ENCODE measurements at regions not wholly inside any gene's neighbourhood (a gene's known extent, or its start where the extent isn't known, plus 50 kb on each side); places are given as distances from the start of the nearest gene placed in this dataset.

- H3K4me1 ChIP-seq (ENCODE audit: control insufficient read depth in 1 of 2, extremely low read depth in 1 of 2, insufficient read depth in 2 of 2, low read length in 2 of 2), result no peaks in the 10 kb centered on the region
- H3K4me3 Mint-ChIP-seq, result no peak overlapping the region
- no peaks in the 10 kb centered on the region for H3K4me1 Mint-ChIP-seq
- H3K27me3 ChIP-seq (replicated peaks in 1 of 2; ENCODE audit: control insufficient read depth in 2 of 2, extremely low read depth in 1 of 2, insufficient read depth in 2 of 2, low read length in 1 of 2), result peaks cover 0 to 4% of the 10 kb centered on the region in 2 experiments
- H3K36me3 Mint-ChIP-seq, result no peaks in the 10 kb centered on the region
- CTCF ChIA-PET, result no interaction called here
- H3K27me3 Mint-ChIP-seq, result peaks cover 3 to 9% of the 10 kb centered on the region in 2 donors
- DNase-seq, result no peak
- no peaks in the 10 kb centered on the region for H3K9me3 ChIP-seq
- no peak for ATAC-seq (replicated peaks in 1 of 4)
- no peak overlapping the region for H3K27ac Mint-ChIP-seq
- POLR2A ChIA-PET, result no interaction called here
- H3K36me3 ChIP-seq (ENCODE audit: control insufficient read depth in 2 of 2, extremely low read depth in 1 of 2, insufficient read depth in 1 of 2, low read length in 1 of 2), result no peaks in the 10 kb centered on the region
- H3K9me3 Mint-ChIP-seq, result no peaks in the 10 kb centered on the region
- no peak overlapping the region for H3K27ac ChIP-seq (ENCODE audit: low read length)
- no peak overlapping the region for H3K4me3 ChIP-seq (ENCODE audit: control insufficient read depth in 1 of 2, extremely low read depth in 1 of 2, low read length in 1 of 2)
Measured at GRCh38 chr9:99748266-99748665, 73.4 kb upstream of the NR4A3 start.

- Histone ChIP-seq H3K9me3 (no peaks in the 10 kb centered on the region), H3K36me3 (ENCODE audit: control insufficient read depth in 2 of 2, extremely low read depth in 1 of 2, insufficient read depth in 1 of 2, low read length in 1 of 2) (no peaks in the 10 kb centered on the region), H3K4me1 (ENCODE audit: control insufficient read depth in 1 of 2, extremely low read depth in 1 of 2, insufficient read depth in 2 of 2, low read length in 2 of 2) (no peaks in the 10 kb centered on the region), H3K27me3 (replicated peaks in 1 of 2; ENCODE audit: control insufficient read depth in 2 of 2, extremely low read depth in 1 of 2, insufficient read depth in 2 of 2, low read length in 1 of 2) (peaks cover 0 to 4% of the 10 kb centered on the region in 2 experiments), H3K27ac (ENCODE audit: low read length) (no peak overlapping the region), H3K4me3 (ENCODE audit: control insufficient read depth in 1 of 2, extremely low read depth in 1 of 2, low read length in 1 of 2) (no peak overlapping the region)
- Mint-ChIP-seq H3K36me3 (no peaks in the 10 kb centered on the region), H3K4me3 (no peak overlapping the region), H3K27ac (no peak overlapping the region), H3K9me3 (no peaks in the 10 kb centered on the region), H3K4me1 (no peaks in the 10 kb centered on the region), H3K27me3 (peaks cover 3 to 9% of the 10 kb centered on the region in 2 donors)
- DNase-seq (no peak), ATAC-seq (replicated peaks in 1 of 4) (no peak)
- WGBS (ENCODE audit: insufficient coverage), result no CpG with 5 or more reads among the region's 1 CpG
- ChIA-PET CTCF (no interaction called here), POLR2A (no interaction called here)
Measured at GRCh38 chr9:99748676-99749075, 73.0 kb upstream of the NR4A3 start.

- ATAC-seq (replicated peaks in 1 of 4) (no peak), DNase-seq (no peak)
- ChIA-PET POLR2A (no interaction called here), CTCF (no interaction called here)
- Mint-ChIP-seq H3K9me3 (no peaks in the 10 kb centered on the region), H3K4me1 (no peaks in the 10 kb centered on the region), H3K4me3 (no peak overlapping the region), H3K27me3 (peaks cover 3 to 7% of the 10 kb centered on the region in 2 donors), H3K27ac (no peak overlapping the region), H3K36me3 (no peaks in the 10 kb centered on the region)
- Histone ChIP-seq H3K36me3 (ENCODE audit: control insufficient read depth in 2 of 2, extremely low read depth in 1 of 2, insufficient read depth in 1 of 2, low read length in 1 of 2) (no peaks in the 10 kb centered on the region), H3K27ac (ENCODE audit: low read length) (no peak overlapping the region), H3K27me3 (replicated peaks in 1 of 2; ENCODE audit: control insufficient read depth in 2 of 2, extremely low read depth in 1 of 2, insufficient read depth in 2 of 2, low read length in 1 of 2) (peaks cover 0 to 4% of the 10 kb centered on the region in 2 experiments), H3K9me3 (no peaks in the 10 kb centered on the region), H3K4me1 (ENCODE audit: control insufficient read depth in 1 of 2, extremely low read depth in 1 of 2, insufficient read depth in 2 of 2, low read length in 2 of 2) (no peaks in the 10 kb centered on the region), H3K4me3 (ENCODE audit: control insufficient read depth in 1 of 2, extremely low read depth in 1 of 2, low read length in 1 of 2) (no peak overlapping the region)
- 91% methylated on average over 1 of the region's 5 CpGs for WGBS (ENCODE audit: insufficient coverage)
Measured at GRCh38 chr9:99749641-99750040, 72.0 kb upstream of the NR4A3 start.

GRCh38 chr9:99750526-99750925 is 71.2 kb upstream of the NR4A3 start:
- Histone ChIP-seq H3K27ac (ENCODE audit: low read length) (no peak overlapping the region), H3K4me1 (ENCODE audit: control insufficient read depth in 1 of 2, extremely low read depth in 1 of 2, insufficient read depth in 2 of 2, low read length in 2 of 2) (no peaks in the 10 kb centered on the region), H3K27me3 (replicated peaks in 1 of 2; ENCODE audit: control insufficient read depth in 2 of 2, extremely low read depth in 1 of 2, insufficient read depth in 2 of 2, low read length in 1 of 2) (no peaks in the 10 kb centered on the region), H3K36me3 (ENCODE audit: control insufficient read depth in 2 of 2, extremely low read depth in 1 of 2, insufficient read depth in 1 of 2, low read length in 1 of 2) (no peaks in the 10 kb centered on the region), H3K4me3 (ENCODE audit: control insufficient read depth in 1 of 2, extremely low read depth in 1 of 2, low read length in 1 of 2) (no peak overlapping the region), H3K9me3 (no peaks in the 10 kb centered on the region)
- Mint-ChIP-seq H3K9me3 (no peaks in the 10 kb centered on the region), H3K27me3 (peaks cover 3 to 7% of the 10 kb centered on the region in 2 donors), H3K36me3 (no peaks in the 10 kb centered on the region), H3K4me1 (no peaks in the 10 kb centered on the region), H3K4me3 (no peak overlapping the region), H3K27ac (no peak overlapping the region)
- DNase-seq (no peak), ATAC-seq (replicated peaks in 1 of 4) (no peak)
- CTCF ChIA-PET, result no interaction called here
- POLR2A ChIA-PET, result no interaction called here
- WGBS (ENCODE audit: insufficient coverage), result 100% methylated on average over 1 of the region's 6 CpGs

- H3K36me3 ChIP-seq (ENCODE audit: control insufficient read depth in 2 of 2, extremely low read depth in 1 of 2, insufficient read depth in 1 of 2, low read length in 1 of 2), result no peaks in the 10 kb centered on the region
- H3K4me3 ChIP-seq (ENCODE audit: control insufficient read depth in 1 of 2, extremely low read depth in 1 of 2, low read length in 1 of 2), result no peak overlapping the region
- H3K9me3 ChIP-seq, result no peaks in the 10 kb centered on the region
- no peak for DNase-seq
- Mint-ChIP-seq H3K4me3 (no peak overlapping the region), H3K27me3 (peaks cover 3 to 7% of the 10 kb centered on the region in 2 donors), H3K27ac (no peak overlapping the region), H3K4me1 (no peaks in the 10 kb centered on the region), H3K36me3 (no peaks in the 10 kb centered on the region), H3K9me3 (no peaks in the 10 kb centered on the region)
- no peak overlapping the region for H3K27ac ChIP-seq (ENCODE audit: low read length)
- no peaks in the 10 kb centered on the region for H3K27me3 ChIP-seq (replicated peaks in 1 of 2; ENCODE audit: control insufficient read depth in 2 of 2, extremely low read depth in 1 of 2, insufficient read depth in 2 of 2, low read length in 1 of 2)
- POLR2A ChIA-PET, result no interaction called here
- no peak for ATAC-seq (replicated peaks in 1 of 4)
- WGBS (ENCODE audit: insufficient coverage), result no CpG with 5 or more reads among the region's 4 CpGs
- CTCF ChIA-PET, result interaction anchor here in 1 of 2 donors (0.7 kb wide), 1 partner anchor 30 kb away, joined by 3 read pairs; no protein-coding TSS in a partner anchor
- no peaks in the 10 kb centered on the region for H3K4me1 ChIP-seq (ENCODE audit: control insufficient read depth in 1 of 2, extremely low read depth in 1 of 2, insufficient read depth in 2 of 2, low read length in 2 of 2)
Measured at GRCh38 chr9:99752417-99753109, 69.1 kb upstream of the NR4A3 start.

GRCh38 chr9:99753436-99753835 is 68.2 kb upstream of the NR4A3 start:
- Mint-ChIP-seq H3K4me3 (no peak overlapping the region), H3K27ac (no peak overlapping the region), H3K4me1 (no peaks in the 10 kb centered on the region), H3K36me3 (no peaks in the 10 kb centered on the region), H3K9me3 (no peaks in the 10 kb centered on the region), H3K27me3 (peaks cover 3 to 5% of the 10 kb centered on the region in 2 donors)
- DNase-seq, result no peak
- WGBS (ENCODE audit: insufficient coverage), result no CpG with 5 or more reads among the region's 1 CpG
- CTCF ChIA-PET, result interaction anchor here in 1 of 2 donors (0.6 kb wide), 1 partner anchor 176 kb away, joined by 4 read pairs; no protein-coding TSS in a partner anchor
- H3K4me1 ChIP-seq (ENCODE audit: control insufficient read depth in 1 of 2, extremely low read depth in 1 of 2, insufficient read depth in 2 of 2, low read length in 2 of 2), result no peaks in the 10 kb centered on the region
- H3K36me3 ChIP-seq (ENCODE audit: control insufficient read depth in 2 of 2, extremely low read depth in 1 of 2, insufficient read depth in 1 of 2, low read length in 1 of 2), result no peaks in the 10 kb centered on the region
- no peak for ATAC-seq (replicated peaks in 1 of 4)
- no peak overlapping the region for H3K4me3 ChIP-seq (ENCODE audit: control insufficient read depth in 1 of 2, extremely low read depth in 1 of 2, low read length in 1 of 2)
- POLR2A ChIA-PET, result no interaction called here
- H3K9me3 ChIP-seq, result no peaks in the 10 kb centered on the region
- no peaks in the 10 kb centered on the region for H3K27me3 ChIP-seq (replicated peaks in 1 of 2; ENCODE audit: control insufficient read depth in 2 of 2, extremely low read depth in 1 of 2, insufficient read depth in 2 of 2, low read length in 1 of 2)
- H3K27ac ChIP-seq (ENCODE audit: low read length), result no peak overlapping the region

- Histone ChIP-seq H3K4me3 (ENCODE audit: control insufficient read depth in 1 of 2, extremely low read depth in 1 of 2, low read length in 1 of 2) (no peak overlapping the region), H3K27me3 (replicated peaks in 1 of 2; ENCODE audit: control insufficient read depth in 2 of 2, extremely low read depth in 1 of 2, insufficient read depth in 2 of 2, low read length in 1 of 2) (peaks cover 0 to 5% of the 10 kb centered on the region in 2 experiments), H3K36me3 (ENCODE audit: control insufficient read depth in 2 of 2, extremely low read depth in 1 of 2, insufficient read depth in 1 of 2, low read length in 1 of 2) (no peaks in the 10 kb centered on the region), H3K9me3 (no peaks in the 10 kb centered on the region), H3K4me1 (ENCODE audit: control insufficient read depth in 1 of 2, extremely low read depth in 1 of 2, insufficient read depth in 2 of 2, low read length in 2 of 2) (no peaks in the 10 kb centered on the region), H3K27ac (ENCODE audit: low read length) (no peak overlapping the region)
- H3K4me3 Mint-ChIP-seq, result no peak overlapping the region
- H3K9me3 Mint-ChIP-seq, result peaks cover 0 to 3% (median 0%) of the 10 kb centered on the region in 3 donors
- ChIA-PET POLR2A (no interaction called here), CTCF (no interaction called here)
- DNase-seq (no peak), ATAC-seq (replicated peaks in 1 of 4) (no peak)
- peaks cover 8 to 9% of the 10 kb centered on the region in 2 donors for H3K27me3 Mint-ChIP-seq
- no peaks in the 10 kb centered on the region for H3K4me1 Mint-ChIP-seq
- H3K27ac Mint-ChIP-seq, result no peak overlapping the region
- H3K36me3 Mint-ChIP-seq, result no peaks in the 10 kb centered on the region
Measured at GRCh38 chr9:99760421-99760820, 61.3 kb upstream of the NR4A3 start.
